DOHH2 (cell line): ENCODE measurements at regions not wholly inside any gene's neighbourhood (a gene's known extent, or its start where the extent isn't known, plus 50 kb on each side); places are given as distances from the start of the nearest gene placed in this dataset.

Source experiments
- H3F3A ChIP-seq: fragments of 200-600 bp; sonication (generic), shearing (Covaris generic); 2 replicates; pipeline ENCODE4 v1.6.0; 2016; ENCODE audit warnings: antibody characterized with exemption, mild to moderate bottlenecking; ENCODE audit not compliant: control insufficient read depth, insufficient read depth
- H3K27ac ChIP-seq: fragments of 200-600 bp; sonication (generic); 2 replicates; pipeline ENCODE4 v1.5.1; 2014; ENCODE audit warnings: low read depth, mild to moderate bottlenecking, low read length, moderate library complexity
- H3K27me3 ChIP-seq: fragments of 200-600 bp; sonication (generic); 2 replicates; pipeline ENCODE4 v1.6.1; 2014; ENCODE audit warnings: mild to moderate bottlenecking, low read length, mixed read lengths; ENCODE audit not compliant: control insufficient read depth
- H3K36me3 ChIP-seq: fragments of 200-600 bp; sonication (generic); 2 replicates; pipeline ENCODE4 v1.6.1; 2014; ENCODE audit warnings: mild to moderate bottlenecking, low read length, moderate library complexity, mixed read lengths; ENCODE audit not compliant: control insufficient read depth
- H3K4me1 ChIP-seq: fragments of 200-600 bp; sonication (generic); 2 replicates; pipeline ENCODE4 v1.6.1; 2014; ENCODE audit warnings: mild to moderate bottlenecking, low read length, mixed read lengths; ENCODE audit not compliant: control insufficient read depth
- H3K4me2 ChIP-seq: fragments of 200-600 bp; sonication (generic); 2 replicates; pipeline ENCODE4 v1.6.0; 2014; ENCODE audit warnings: mild to moderate bottlenecking, low read length, moderate library complexity
- H3K4me3 ChIP-seq: fragments of 200-600 bp; sonication (generic); 2 replicates; pipeline ENCODE4 v1.5.1; 2014; ENCODE audit warnings: mild to moderate bottlenecking, low read length, mixed read lengths
- H3K79me2 ChIP-seq: fragments of 200-600 bp; sonication (generic); 2 replicates; pipeline ENCODE4 v1.6.1; 2014; ENCODE audit warnings: mild to moderate bottlenecking, low read length, mixed read lengths; ENCODE audit not compliant: control insufficient read depth
- H3K9me2 ChIP-seq: fragments of 200-600 bp; sonication (generic); replicated peaks from 2 replicates; pipeline ENCODE4 v1.6.1; 2014; ENCODE audit warnings: mild to moderate bottlenecking, low read length, mixed read lengths; ENCODE audit not compliant: control insufficient read depth
- H3K9me3 ChIP-seq: fragments of 200-600 bp; sonication (generic); 2 replicates; pipeline ENCODE4 v1.6.1; 2014; ENCODE audit warnings: antibody characterized with exemption, low read length, mixed read lengths; ENCODE audit not compliant: control insufficient read depth, insufficient read depth
- H4K20me1 ChIP-seq: fragments of 200-600 bp; sonication (generic); 2 replicates; pipeline ENCODE4 v1.6.0; 2014; ENCODE audit warnings: low read depth, mild to moderate bottlenecking, antibody characterized with exemption, low read length, moderate library complexity; ENCODE audit not compliant: control insufficient read depth, insufficient read depth
- CTCF ChIP-seq: fragments of 200-600 bp; sonication (generic); IDR thresholded peaks from one replicate; pipeline ENCODE4 v1.5.1; 2014; ENCODE audit warnings: antibody characterized with exemption, mild to moderate bottlenecking, low read depth, low read length; ENCODE audit not compliant: poor library complexity, severe bottlenecking
- EZH2phosphoT487 ChIP-seq: fragments of 200-600 bp; sonication (generic); IDR thresholded peaks from 2 replicates; pipeline ENCODE4 v1.6.1; 2017; ENCODE audit warnings: borderline replicate concordance, mild to moderate bottlenecking, antibody characterized with exemption, low read length, moderate library complexity, mixed read lengths

GRCh38 chr6:120557554-120557953 lies 776.7 kb downstream of the TBC1D32 start:
- H3K79me2 ChIP-seq = no peaks in the 10 kb centered on the region
- no peaks in the 10 kb centered on the region for H3F3A ChIP-seq
- H4K20me1 ChIP-seq = no peaks in the 10 kb centered on the region
- no peaks in the 10 kb centered on the region for H3K4me1 ChIP-seq
- no peaks in the 10 kb centered on the region for H3K27me3 ChIP-seq
- no peaks in the 10 kb centered on the region for H3K9me2 ChIP-seq
- no peaks in the 10 kb centered on the region for H3K36me3 ChIP-seq
- H3K9me3 ChIP-seq = no peaks in the 10 kb centered on the region
- TF ChIP-seq EZH2phosphoT487 (no peak), CTCF (no peak)
- no peak overlapping the region for H3K27ac ChIP-seq
- no peak overlapping the region for H3K4me3 ChIP-seq
- H3K4me2 ChIP-seq = no peak overlapping the region

DNA sequence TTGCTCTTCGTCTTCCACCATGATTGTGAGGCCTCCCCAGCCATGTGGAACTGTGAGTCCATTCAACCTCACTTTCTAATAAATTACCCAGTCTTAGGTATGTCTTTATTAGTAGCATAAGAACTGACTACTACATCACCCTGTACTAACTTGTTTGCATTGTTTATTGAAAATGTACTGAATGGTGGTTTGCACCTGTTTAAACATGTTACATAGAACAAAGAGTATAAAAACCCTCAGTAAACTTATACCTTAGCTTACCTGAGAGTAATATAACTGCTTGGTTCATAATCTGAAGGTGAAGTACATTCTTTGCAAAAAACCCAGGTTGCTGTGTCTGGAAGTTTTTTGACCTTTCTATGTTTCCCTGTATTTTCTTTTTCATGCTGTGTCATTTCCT lies 777.8 kb downstream of the TBC1D32 start:
- H3K27ac ChIP-seq = no peak overlapping the region
- H4K20me1 ChIP-seq = no peaks in the 10 kb centered on the region
- no peak overlapping the region for H3K4me2 ChIP-seq
- H3K4me3 ChIP-seq = no peak overlapping the region
- H3K9me2 ChIP-seq = no peaks in the 10 kb centered on the region
- no peaks in the 10 kb centered on the region for H3K9me3 ChIP-seq
- no peaks in the 10 kb centered on the region for H3K36me3 ChIP-seq
- no peaks in the 10 kb centered on the region for H3K4me1 ChIP-seq
- no peaks in the 10 kb centered on the region for H3K79me2 ChIP-seq
- no peaks in the 10 kb centered on the region for H3K27me3 ChIP-seq
- no peak for TF ChIP-seq EZH2phosphoT487
- no peak for TF ChIP-seq CTCF
- H3F3A ChIP-seq = no peaks in the 10 kb centered on the region

- Histone ChIP-seq H3K4me3 (no peak overlapping the region), H3F3A (no peaks in the 10 kb centered on the region), H3K4me2 (no peak overlapping the region), H4K20me1 (no peaks in the 10 kb centered on the region), H3K36me3 (no peaks in the 10 kb centered on the region), H3K4me1 (no peaks in the 10 kb centered on the region), H3K27ac (no peak overlapping the region), H3K9me2 (no peaks in the 10 kb centered on the region), H3K9me3 (no peaks in the 10 kb centered on the region), H3K79me2 (no peaks in the 10 kb centered on the region), H3K27me3 (no peaks in the 10 kb centered on the region)
- TF ChIP-seq EZH2phosphoT487 (no peak), CTCF (no peak)
Observed at GRCh38 chr6:120553353-120553752, 780.9 kb downstream of the TBC1D32 start.

DNA sequence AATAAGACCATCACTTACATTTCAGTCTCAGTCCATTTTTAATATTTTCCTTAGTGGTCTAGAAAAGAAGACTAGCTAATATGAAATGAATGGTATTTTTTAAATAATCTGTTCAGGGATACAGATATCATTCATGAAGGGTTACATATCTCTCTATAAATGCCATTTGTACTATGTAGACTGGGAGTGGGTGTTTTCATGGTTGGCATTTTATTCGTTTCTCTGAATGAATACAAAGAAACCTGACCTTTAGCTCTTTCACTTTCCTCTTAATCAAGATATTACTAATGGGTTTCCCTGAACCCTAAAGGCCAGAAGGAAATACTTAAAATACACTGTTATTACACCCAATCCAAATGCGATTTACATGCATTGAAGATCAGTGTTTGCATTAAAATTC lies 788.9 kb downstream of the TBC1D32 start:
- H3K27me3 ChIP-seq = no peaks in the 10 kb centered on the region
- TF ChIP-seq CTCF (no peak), EZH2phosphoT487 (no peak)
- H3K4me1 ChIP-seq = no peaks in the 10 kb centered on the region
- H3K79me2 ChIP-seq = no peaks in the 10 kb centered on the region
- H4K20me1 ChIP-seq = no peaks in the 10 kb centered on the region
- H3K36me3 ChIP-seq = no peaks in the 10 kb centered on the region
- H3K27ac ChIP-seq = no peak overlapping the region
- no peaks in the 10 kb centered on the region for H3K9me2 ChIP-seq
- H3K9me3 ChIP-seq = no peaks in the 10 kb centered on the region
- H3F3A ChIP-seq = no peaks in the 10 kb centered on the region
- H3K4me3 ChIP-seq = no peak overlapping the region
- no peak overlapping the region for H3K4me2 ChIP-seq
